HL-60 (cell line): ENCODE measurements at regions not wholly inside any gene's neighbourhood (a gene's known extent, or its start where the extent isn't known, plus 50 kb on each side); places are given as distances from the start of the nearest gene placed in this dataset.

Experiments
- DNase-seq, 2 experiments: peaks; one replicate each; pipeline ENCODE4 v3.0.0-alpha.2; 2010 to 2020; ENCODE audit warnings: low read depth in 1 of 2, low spot score in 1 of 2
- H3K27ac ChIP-seq: fragments of 250-450 bp; sonication (Bioruptor Pico); replicated peaks from 2 replicates; pipeline ENCODE4 v1.5.1; 2020; ENCODE audit warnings: mild to moderate bottlenecking, moderate library complexity
- H3K27me3 ChIP-seq: fragments of 250-450 bp; sonication (Bioruptor Pico); 2 replicates; pipeline ENCODE4 v1.5.1; 2021; ENCODE audit warnings: mild to moderate bottlenecking, moderate library complexity; ENCODE audit not compliant: insufficient read depth, poor library complexity, severe bottlenecking
- H3K4me3 ChIP-seq: replicated peaks from 2 replicates; pipeline ENCODE4 v1.5.1; 2011; ENCODE audit warnings: mild to moderate bottlenecking, control low read depth, low read length; ENCODE audit not compliant: insufficient read depth
- GABPA ChIP-seq: IDR thresholded peaks from 2 replicates; pipeline ENCODE4 v1.6.1; 2012; ENCODE audit warnings: low read depth
- POLR2AphosphoS5 ChIP-seq: IDR thresholded peaks from 2 replicates; pipeline ENCODE4 v1.6.1; 2012; ENCODE audit warnings: low read depth
- SPI1 ChIP-seq: IDR thresholded peaks from 2 replicates; pipeline ENCODE4 v1.6.1; 2012; ENCODE audit warnings: low read depth, mild to moderate bottlenecking, borderline replicate concordance
- TF ChIP-seq, protein P1 (sequence below): IDR thresholded peaks from 2 replicates; pipeline ENCODE4 v1.6.1; 2012; ENCODE audit warnings: low read depth; ENCODE audit not compliant: insufficient replicate concordance
- TF ChIP-seq, protein P2 (sequence below): IDR thresholded peaks from one replicate; pipeline ENCODE4 v1.5.1; 2011; ENCODE audit warnings: low read length, control low read depth, inconsistent platforms; ENCODE audit not compliant: insufficient read depth

DNA sequence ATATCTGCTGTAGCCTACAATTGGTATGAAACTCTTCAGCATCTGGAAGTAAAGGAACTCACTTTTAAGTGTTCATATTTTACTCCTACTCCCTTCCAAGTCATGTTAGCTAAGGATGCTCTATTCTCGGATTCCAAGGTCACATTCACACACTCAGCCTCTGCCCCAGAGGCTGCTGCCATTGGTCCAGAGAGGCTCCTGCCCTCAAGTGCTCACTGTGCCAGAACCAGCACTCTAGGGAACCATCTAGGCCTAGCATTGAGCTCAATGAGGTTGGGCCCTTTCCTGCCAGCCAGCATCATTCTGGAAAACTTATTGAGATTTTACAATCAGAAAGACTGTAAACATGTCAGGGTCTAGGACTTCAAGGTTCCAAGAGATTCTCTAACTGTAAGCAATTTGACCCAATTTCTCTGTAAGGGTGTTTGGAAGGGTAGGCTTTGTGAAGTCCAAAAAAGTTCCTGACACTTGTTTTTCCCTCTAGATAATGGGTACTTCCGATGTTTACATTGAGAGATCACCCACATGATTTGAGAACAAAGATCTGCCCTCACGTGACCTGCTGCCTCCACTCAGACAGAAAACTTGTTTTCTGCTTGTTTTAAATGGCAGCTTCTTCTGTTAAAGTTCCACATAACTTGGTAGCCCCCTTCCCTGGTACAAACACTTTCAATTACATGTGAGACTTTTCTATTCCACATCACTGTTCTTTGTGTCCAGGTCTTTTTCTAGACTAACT lies 94.9 kb downstream of the MAB21L3 start:
- Histone ChIP-seq H3K4me3 (no peak overlapping the region), H3K27me3 (no peaks in the 10 kb centered on the region), H3K27ac (no peak overlapping the region)
- no peak for DNase-seq
- TF ChIP-seq POLR2AphosphoS5 (no peak), SPI1 (no peak), GABPA (no peak)
- TF ChIP-seq, protein P1, sequence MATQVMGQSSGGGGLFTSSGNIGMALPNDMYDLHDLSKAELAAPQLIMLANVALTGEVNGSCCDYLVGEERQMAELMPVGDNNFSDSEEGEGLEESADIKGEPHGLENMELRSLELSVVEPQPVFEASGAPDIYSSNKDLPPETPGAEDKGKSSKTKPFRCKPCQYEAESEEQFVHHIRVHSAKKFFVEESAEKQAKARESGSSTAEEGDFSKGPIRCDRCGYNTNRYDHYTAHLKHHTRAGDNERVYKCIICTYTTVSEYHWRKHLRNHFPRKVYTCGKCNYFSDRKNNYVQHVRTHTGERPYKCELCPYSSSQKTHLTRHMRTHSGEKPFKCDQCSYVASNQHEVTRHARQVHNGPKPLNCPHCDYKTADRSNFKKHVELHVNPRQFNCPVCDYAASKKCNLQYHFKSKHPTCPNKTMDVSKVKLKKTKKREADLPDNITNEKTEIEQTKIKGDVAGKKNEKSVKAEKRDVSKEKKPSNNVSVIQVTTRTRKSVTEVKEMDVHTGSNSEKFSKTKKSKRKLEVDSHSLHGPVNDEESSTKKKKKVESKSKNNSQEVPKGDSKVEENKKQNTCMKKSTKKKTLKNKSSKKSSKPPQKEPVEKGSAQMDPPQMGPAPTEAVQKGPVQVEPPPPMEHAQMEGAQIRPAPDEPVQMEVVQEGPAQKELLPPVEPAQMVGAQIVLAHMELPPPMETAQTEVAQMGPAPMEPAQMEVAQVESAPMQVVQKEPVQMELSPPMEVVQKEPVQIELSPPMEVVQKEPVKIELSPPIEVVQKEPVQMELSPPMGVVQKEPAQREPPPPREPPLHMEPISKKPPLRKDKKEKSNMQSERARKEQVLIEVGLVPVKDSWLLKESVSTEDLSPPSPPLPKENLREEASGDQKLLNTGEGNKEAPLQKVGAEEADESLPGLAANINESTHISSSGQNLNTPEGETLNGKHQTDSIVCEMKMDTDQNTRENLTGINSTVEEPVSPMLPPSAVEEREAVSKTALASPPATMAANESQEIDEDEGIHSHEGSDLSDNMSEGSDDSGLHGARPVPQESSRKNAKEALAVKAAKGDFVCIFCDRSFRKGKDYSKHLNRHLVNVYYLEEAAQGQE, result no peak
- TF ChIP-seq, protein P2, sequence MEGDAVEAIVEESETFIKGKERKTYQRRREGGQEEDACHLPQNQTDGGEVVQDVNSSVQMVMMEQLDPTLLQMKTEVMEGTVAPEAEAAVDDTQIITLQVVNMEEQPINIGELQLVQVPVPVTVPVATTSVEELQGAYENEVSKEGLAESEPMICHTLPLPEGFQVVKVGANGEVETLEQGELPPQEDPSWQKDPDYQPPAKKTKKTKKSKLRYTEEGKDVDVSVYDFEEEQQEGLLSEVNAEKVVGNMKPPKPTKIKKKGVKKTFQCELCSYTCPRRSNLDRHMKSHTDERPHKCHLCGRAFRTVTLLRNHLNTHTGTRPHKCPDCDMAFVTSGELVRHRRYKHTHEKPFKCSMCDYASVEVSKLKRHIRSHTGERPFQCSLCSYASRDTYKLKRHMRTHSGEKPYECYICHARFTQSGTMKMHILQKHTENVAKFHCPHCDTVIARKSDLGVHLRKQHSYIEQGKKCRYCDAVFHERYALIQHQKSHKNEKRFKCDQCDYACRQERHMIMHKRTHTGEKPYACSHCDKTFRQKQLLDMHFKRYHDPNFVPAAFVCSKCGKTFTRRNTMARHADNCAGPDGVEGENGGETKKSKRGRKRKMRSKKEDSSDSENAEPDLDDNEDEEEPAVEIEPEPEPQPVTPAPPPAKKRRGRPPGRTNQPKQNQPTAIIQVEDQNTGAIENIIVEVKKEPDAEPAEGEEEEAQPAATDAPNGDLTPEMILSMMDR, result no peak

DNA sequence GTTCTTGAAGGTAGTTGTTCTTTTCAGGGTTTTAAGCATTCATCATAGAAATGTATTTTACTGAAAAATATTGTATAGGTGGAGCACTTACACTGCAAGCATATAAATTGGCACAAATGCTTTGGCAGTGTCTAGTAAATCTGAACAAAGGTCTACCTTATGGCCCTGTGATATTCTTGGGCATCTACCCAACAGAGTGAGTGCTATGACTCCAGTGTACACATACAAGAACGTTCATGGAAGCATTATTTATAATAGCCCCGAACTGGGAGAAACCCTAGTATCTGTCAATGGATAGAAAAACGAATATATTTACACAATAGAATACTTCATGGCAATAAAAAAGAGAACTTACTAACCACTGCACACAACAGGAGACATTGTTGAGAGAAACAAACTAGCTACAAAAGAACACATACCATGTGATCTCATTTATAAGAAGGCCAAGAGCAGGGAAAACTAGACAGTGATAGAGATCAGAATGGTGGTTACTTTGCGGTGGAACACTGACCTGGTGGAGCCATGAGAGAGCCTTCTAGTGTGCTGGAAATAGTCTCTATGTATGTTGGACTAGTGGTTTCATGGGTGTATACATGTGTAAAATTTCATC lies 96.0 kb downstream of the MAB21L3 start:
- no peak overlapping the region for H3K27ac ChIP-seq
- H3K27me3 ChIP-seq, result no peaks in the 10 kb centered on the region
- TF ChIP-seq SPI1, result no peak
- TF ChIP-seq POLR2AphosphoS5, result no peak
- no peak for TF ChIP-seq GABPA
- TF ChIP-seq, protein P2, result no peak
- TF ChIP-seq, protein P1, result no peak
- DNase-seq, result no peak
- H3K4me3 ChIP-seq, result no peak overlapping the region

DNA sequence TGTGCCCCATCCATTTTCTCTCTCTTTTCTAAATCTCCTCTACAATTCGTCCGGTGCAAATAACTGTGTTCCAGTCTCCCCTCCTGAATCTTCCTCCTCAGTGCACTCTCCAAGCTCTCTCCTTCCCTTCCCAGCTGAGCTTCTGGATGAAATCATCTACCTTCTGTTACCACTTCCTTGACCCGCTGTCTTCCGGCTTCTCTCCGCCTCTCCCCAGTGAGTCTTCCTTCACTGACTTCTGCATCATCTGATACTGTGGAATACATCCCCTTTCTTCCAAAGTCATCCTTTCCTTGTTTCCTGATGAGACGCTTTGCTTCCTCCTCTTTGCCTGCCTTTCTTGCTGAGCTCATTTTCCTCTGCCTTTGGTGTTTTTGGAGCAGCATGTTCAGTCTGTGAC lies 96.9 kb downstream of the MAB21L3 start:
- Histone ChIP-seq H3K27ac (no peak overlapping the region), H3K27me3 (no peaks in the 10 kb centered on the region), H3K4me3 (no peak overlapping the region)
- TF ChIP-seq GABPA (no peak), SPI1 (no peak), POLR2AphosphoS5 (no peak)
- TF ChIP-seq, protein P1, result no peak
- TF ChIP-seq, protein P2, result no peak
- no peak for DNase-seq
